AG10803 (cell line): ENCODE measurements at regions not wholly inside any gene's neighbourhood (a gene's known extent, or its start where the extent isn't known, plus 50 kb on each side); places are given as distances from the start of the nearest gene placed in this dataset.

ENCODE experiments used
- DNase-seq: peaks from one replicate; pipeline ENCODE4 v3.0.0; 2010; ENCODE audit warnings: low read depth
- H3K4me3 ChIP-seq: 2 replicates; pipeline ENCODE4 v1.5.1; 2011; ENCODE audit warnings: mild to moderate bottlenecking, low read length, control low read depth
- TF ChIP-seq, protein P1 (sequence below): conservative IDR thresholded peaks from 2 replicates; pipeline ENCODE4 v1.5.1; 2011; ENCODE audit warnings: mild to moderate bottlenecking, low read length, control low read depth, inconsistent platforms

DNA sequence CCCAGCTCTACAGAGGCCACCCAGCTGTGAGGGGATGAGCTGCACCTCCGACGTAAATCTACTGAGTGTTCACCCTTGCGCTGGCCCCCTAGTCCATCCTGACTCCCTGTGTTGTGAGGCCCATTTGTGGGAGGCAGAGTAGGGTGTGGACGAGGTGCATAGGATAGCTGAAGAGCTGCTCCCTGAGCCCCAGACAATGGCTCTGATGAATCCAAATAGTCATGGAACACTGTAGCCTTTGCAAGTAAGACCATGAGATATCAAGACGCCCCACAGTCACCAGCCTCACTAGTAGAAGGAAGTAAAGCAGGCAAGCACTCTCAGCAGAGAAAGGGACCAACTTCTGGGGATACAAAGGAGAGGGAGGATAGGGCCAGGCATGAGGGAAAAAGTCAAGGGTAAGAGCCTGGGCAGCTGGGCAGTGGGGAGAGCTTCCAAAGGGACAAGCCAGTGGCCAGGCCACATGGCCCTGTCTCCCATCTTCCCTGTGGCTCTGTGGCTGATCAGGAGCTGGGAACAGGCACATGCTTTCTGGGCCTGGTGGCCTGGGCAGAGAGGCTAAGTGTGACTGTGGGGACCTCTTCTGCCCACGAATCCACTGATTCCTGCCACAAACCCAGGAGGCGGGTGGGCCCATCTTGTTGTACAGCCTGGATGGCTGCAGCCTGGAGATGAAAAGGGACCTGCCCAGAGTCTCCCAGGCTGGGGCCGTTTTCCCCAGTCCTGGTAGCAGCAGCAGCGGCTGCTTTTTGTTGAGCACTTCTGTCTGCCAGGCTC lies 55.5 kb upstream of the EPS8L3 start:
- no peak for DNase-seq
- no peak overlapping the region for H3K4me3 ChIP-seq
- TF ChIP-seq, protein P1, sequence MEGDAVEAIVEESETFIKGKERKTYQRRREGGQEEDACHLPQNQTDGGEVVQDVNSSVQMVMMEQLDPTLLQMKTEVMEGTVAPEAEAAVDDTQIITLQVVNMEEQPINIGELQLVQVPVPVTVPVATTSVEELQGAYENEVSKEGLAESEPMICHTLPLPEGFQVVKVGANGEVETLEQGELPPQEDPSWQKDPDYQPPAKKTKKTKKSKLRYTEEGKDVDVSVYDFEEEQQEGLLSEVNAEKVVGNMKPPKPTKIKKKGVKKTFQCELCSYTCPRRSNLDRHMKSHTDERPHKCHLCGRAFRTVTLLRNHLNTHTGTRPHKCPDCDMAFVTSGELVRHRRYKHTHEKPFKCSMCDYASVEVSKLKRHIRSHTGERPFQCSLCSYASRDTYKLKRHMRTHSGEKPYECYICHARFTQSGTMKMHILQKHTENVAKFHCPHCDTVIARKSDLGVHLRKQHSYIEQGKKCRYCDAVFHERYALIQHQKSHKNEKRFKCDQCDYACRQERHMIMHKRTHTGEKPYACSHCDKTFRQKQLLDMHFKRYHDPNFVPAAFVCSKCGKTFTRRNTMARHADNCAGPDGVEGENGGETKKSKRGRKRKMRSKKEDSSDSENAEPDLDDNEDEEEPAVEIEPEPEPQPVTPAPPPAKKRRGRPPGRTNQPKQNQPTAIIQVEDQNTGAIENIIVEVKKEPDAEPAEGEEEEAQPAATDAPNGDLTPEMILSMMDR, result no peak

DNA sequence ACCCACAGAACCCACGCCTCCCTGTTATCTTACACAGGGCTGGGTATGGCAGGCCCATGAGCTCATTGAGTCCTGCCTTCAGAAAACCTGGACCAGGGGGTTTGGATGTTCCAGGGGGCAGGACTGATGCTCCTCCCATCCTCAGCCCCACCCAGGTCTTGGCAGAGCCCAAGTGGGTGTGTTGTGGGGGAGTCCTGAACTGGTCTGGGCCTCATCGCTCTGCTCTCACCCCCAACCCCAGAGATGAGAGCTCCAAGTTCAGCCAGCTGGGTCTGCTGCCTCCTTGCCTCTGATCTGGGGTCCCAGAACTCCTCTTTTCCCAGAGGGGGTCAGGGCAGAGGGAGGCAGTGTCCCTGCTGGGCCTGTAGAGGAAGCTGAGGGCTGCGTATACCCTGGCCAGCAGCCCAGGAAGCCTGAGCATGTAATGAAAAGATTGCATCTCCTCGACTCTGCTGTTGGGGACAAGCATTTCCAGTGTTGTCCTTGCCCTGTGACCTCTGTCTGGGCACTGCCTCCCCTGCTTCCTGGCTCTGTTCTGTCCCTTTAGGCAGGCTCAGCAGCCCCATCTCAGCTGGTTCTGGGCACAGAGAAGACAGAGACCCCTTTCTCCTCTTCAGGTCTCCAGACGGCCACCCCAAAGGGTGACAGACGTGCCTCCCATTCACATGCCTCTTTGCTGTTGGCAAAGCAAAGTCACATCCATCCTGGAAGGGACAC lies 54.7 kb upstream of the EPS8L3 start:
- DNase-seq, result no peak
- no peak overlapping the region for H3K4me3 ChIP-seq
- TF ChIP-seq, protein P1, result no peak

DNA sequence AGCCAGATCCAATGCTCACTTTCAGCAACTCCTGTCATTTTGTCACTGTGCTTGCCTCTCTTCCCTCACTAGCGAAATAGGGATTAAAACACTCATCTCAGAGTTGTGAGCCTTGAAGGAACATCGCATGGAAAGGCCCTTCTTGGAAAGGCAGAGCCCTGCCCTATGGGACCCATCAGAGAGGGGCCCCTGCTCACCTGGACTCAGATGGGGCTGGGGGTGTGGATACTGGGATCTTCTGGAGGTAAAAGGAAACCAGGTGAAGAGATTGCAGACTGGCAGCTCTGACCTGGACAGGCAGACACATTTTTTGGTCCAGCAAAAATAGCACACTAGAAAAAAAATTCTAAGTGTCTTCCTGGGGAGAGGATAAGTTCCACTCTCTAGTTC lies 54.2 kb upstream of the EPS8L3 start:
- no peak overlapping the region for H3K4me3 ChIP-seq
- TF ChIP-seq, protein P1, result no peak

DNA sequence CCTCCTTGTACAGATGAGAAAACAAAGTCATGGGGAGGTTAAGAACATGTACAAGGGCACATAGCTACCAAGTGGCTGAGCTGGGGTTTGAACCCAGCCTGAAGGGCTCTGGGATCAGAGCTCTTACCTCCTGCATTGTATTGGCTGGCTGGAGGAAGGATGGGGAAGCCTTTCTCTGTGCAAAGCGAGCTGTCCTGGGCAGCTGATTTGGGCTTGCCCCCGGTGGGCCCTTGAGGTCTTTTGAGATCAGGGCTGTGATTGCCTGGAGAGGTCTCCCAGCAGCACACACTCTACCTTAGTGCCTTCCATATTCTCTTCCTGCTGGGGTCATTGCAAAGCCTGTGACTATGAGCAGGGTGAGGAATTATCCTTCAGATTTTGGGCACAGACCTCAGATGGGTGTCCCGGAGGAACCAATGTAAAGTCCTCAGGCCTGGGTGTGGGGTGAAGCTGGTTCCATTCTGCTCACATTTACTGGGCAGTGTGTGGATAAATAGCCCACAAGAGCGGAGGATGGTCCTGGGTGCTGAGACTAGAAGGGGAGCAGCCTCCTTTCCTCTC lies 53.3 kb upstream of the EPS8L3 start:
- H3K4me3 ChIP-seq, result no peak overlapping the region
- TF ChIP-seq, protein P1, result no peak
- DNase-seq, result no peak

More for the DNA sequence above, 54.2 kb upstream of the EPS8L3 start:
- DNase-seq, result no peak

DNA sequence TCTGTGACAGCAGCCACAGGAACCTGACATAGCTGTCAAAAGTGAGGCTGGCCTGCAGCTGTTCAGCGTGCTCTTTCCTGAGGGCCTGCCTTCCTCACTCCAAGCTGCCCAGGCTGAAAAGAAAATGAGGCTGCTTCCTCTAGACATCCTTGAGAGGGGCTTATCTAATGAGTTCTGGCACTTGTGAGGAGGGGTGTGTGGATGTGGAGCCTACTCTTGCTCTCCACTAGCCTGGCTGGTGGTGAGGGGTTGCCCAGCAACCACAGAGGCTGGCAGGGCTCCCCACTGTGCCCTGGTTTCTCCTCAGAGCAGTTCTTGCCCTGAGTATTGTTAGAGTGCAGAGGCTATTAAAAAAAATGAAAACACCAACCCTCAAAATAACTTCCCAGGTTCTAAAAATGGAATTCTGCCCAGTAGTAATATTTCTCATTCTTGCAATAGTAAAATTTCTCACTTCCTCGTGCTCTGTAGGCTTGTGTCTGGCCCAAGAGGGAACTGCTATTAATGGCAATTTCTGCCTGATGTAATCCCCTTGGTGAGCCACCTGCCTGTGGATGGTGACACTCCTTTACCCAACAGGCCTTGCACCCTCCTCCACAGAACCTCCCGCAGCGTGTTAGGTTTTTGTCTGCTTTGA lies 52.6 kb upstream of the EPS8L3 start:
- H3K4me3 ChIP-seq, result no peak overlapping the region
- TF ChIP-seq, protein P1, result no peak
- DNase-seq, result peak; percentile 89

DNA sequence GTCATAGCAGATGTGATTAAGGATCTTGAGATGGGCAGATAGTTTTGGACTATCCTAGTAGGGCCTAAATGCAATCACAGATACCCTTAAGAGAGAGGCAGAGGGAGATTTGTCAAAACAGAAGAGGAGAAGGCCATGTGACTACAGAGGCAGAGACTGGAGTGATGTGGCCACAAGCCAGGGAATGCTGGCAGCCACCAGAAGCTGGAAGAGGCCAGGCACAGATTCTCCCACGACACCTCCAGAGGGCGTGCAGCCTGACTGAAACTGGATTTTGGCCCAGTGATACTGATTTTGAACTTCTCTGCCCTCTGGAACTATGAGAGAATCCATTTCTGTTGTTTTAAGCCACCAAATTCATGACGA lies 52.1 kb upstream of the EPS8L3 start:
- DNase-seq, result peak; percentile 54
- TF ChIP-seq, protein P1, result no peak; the same call in 1 of the 2 replicates
- H3K4me3 ChIP-seq, result no peak overlapping the region
